NT2/D1 (cell line): ENCODE measurements at regions not wholly inside any gene's neighbourhood (a gene's known extent, or its start where the extent isn't known, plus 50 kb on each side); places are given as distances from the start of the nearest gene placed in this dataset.

Experiments
- SUZ12 ChIP-seq: IDR thresholded peaks from 2 replicates; pipeline ENCODE4 v1.6.1; 2011; ENCODE audit not compliant: insufficient read length, insufficient read depth; ENCODE audit errors: extremely low read depth
- YY1 ChIP-seq: IDR thresholded peaks from 2 replicates; pipeline ENCODE4 v1.6.1; 2011; ENCODE audit not compliant: insufficient read length, insufficient read depth
- ZNF274 ChIP-seq: IDR thresholded peaks from 2 replicates; pipeline ENCODE4 v1.6.1; 2011; ENCODE audit warnings: mild to moderate bottlenecking, low read depth, low read length

DNA sequence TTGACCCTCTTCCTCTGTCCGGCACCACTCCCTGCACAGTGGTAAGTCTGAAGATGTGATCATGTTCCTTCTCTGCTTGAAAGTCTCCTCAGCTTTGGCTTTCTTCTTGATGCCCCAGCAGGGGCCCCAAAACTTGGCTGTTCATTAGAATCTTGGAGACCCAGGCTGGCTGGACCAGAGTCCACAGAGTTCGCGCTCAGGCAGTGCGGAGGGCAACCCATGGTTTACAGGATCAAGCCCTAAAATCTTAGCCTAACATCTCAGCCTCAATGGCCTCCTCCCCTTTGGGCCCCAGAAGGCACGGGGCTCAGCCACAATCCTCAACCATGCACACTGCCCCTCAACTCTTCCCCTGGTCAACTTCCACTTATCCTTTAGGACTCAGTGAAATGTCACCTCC lies 72.9 kb upstream of the GTSF1L start:
- TF ChIP-seq YY1 (no peak), ZNF274 (no peak), SUZ12 (no peak)
